ENCODE measurements at regions not wholly inside any gene's neighbourhood (a gene's known extent, or its start where the extent isn't known, plus 50 kb on each side); places are given as distances from the start of the nearest gene placed in this dataset.

- ATAC-seq (ENCODE audit: low FRiP score) (no peak), DNase-seq (ENCODE audit: low spot score) (no peak)
- TF ChIP-seq CTCF (IDR thresholded peaks at IDR 0.05): no peak
Observed at GRCh38 chr9:89554307-89555035, 50.3 kb upstream of the GADD45G start.

DNA sequence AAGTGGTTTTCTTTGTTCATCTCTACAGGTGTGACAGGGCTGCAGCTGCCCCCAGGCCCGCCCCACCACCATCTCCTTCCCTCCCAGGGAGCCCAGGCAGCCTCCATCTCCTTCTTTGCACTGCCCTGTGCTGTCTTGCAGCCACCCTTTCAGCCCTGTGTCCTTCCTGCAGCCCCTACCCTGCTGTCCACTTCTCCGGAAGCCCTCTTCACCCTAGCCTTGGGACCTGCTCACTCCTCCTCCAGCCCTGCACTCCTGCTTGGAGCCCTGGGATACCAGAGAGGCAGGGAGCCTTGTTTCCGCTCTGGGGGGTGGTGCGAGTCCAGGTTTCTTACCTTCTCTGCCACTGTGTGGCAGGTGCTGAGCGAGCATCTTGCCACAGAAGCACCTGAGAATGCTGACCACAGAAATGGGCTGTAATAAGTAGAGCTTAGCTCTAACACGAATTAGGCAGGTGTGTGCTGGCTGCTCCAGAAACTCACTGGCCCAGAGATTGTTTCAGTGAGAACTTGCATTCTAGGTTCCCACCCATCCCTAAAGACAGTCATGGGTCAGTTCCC lies 51.3 kb upstream of the GADD45G start:
- ATAC-seq (ENCODE audit: low FRiP score) (no peak), DNase-seq (ENCODE audit: low spot score) (no peak)
- TF ChIP-seq CTCF (IDR thresholded peaks at IDR 0.05): no peak

GRCh38 chr9:89550346-89550927 lies 52.5 kb upstream of the SEMA4D start:
- no peak for DNase-seq (ENCODE audit: low spot score)
- ATAC-seq (ENCODE audit: low FRiP score): no peak
- TF ChIP-seq CTCF (IDR thresholded peaks at IDR 0.05): no peak

GRCh38 chr9:89549031-89549644 lies 51.2 kb upstream of the SEMA4D start:
- ATAC-seq (ENCODE audit: low FRiP score): peak; percentile 95
- TF ChIP-seq CTCF (IDR thresholded peaks at IDR 0.05): peak in 1 of 3 donors; percentile 64
- DNase-seq (ENCODE audit: low spot score): peak; percentile 81

GRCh38 chr9:89548071-89548638 lies 50.2 kb upstream of the SEMA4D start:
- no peak for ATAC-seq (ENCODE audit: low FRiP score)
- DNase-seq (ENCODE audit: low spot score): no peak
- no peak for TF ChIP-seq CTCF (IDR thresholded peaks at IDR 0.05)

Measured in omental fat pad (tissue), 3 donors.